H1 (cell line): ENCODE measurements at regions not wholly inside any gene's neighbourhood (a gene's known extent, or its start where the extent isn't known, plus 50 kb on each side); places are given as distances from the start of the nearest gene placed in this dataset.

ENCODE experiments used
- CTCF ChIA-PET: fragments of 300-600 bp; sonication (Branson Sonifier 250); formaldehyde crosslinking; loops from one replicate; lab custom pipeline; 2021; ENCODE audit not compliant: partially characterized antibody; lab: Charles Lee
- POLR2A ChIA-PET: fragments of 300-600 bp; sonication (Branson Sonifier 250); formaldehyde crosslinking; loops from one replicate; lab custom pipeline; 2021; ENCODE audit warnings: inconsistent platforms; ENCODE audit not compliant: partially characterized antibody; lab: Charles Lee
- DNase-seq, 2 experiments: peaks; one replicate each; pipeline versions ENCODE4 v3.0.0 to v3.0.0-alpha.2; 2010 to 2022; ENCODE audit warnings: low spot score in 2 of 2, low read depth in 1 of 2, mixed read lengths in 1 of 2
- FAIRE-seq: peaks from 2 replicates; lab custom pipeline; 2011; peaks lifted over from hg19 to GRCh38; lab: Jason Lieb, UNC
- H2AFZ ChIP-seq: 2 replicates; pipeline ENCODE4 v1.8.1; 2012; ENCODE audit warnings: low read length, inconsistent platforms
- H2AK5ac ChIP-seq: 2 replicates; pipeline ENCODE4 v1.6.1; 2013; ENCODE audit warnings: low read depth, low read length
- H2BK120ac ChIP-seq: replicated peaks from 2 replicates; pipeline ENCODE3; 2013; ENCODE audit warnings: low read depth, low read length, inconsistent platforms
- H2BK12ac ChIP-seq: 2 replicates; pipeline ENCODE4 v1.6.1; 2013; ENCODE audit warnings: low read depth, low read length
- H2BK15ac ChIP-seq: 2 replicates; pipeline ENCODE4 v1.6.1; 2013; ENCODE audit warnings: low read length
- H2BK20ac ChIP-seq: 2 replicates; pipeline ENCODE4 v1.6.1; 2013; ENCODE audit warnings: low read length
- H2BK5ac ChIP-seq: 2 replicates; pipeline ENCODE4 v1.6.1; 2013; ENCODE audit warnings: low read depth, low read length
- H3K14ac ChIP-seq: 2 replicates; pipeline ENCODE4 v1.6.1; 2013; ENCODE audit warnings: inconsistent platforms; ENCODE audit not compliant: insufficient read length
- H3K18ac ChIP-seq: 2 replicates; pipeline ENCODE4 v1.6.1; 2013; ENCODE audit warnings: low read length; ENCODE audit errors: extremely low read depth
- H3K23ac ChIP-seq: 2 replicates; pipeline ENCODE4 v1.6.1; 2013; ENCODE audit warnings: inconsistent platforms; ENCODE audit not compliant: insufficient read length
- H3K23me2 ChIP-seq: 2 replicates; pipeline ENCODE4 v1.6.1; 2013; ENCODE audit warnings: low read depth, low read length
- H3K27ac ChIP-seq: 2 replicates; pipeline ENCODE4 v1.6.1; 2011; ENCODE audit warnings: low read depth, low read length, inconsistent platforms
- H3K27me3 ChIP-seq, 4 experiments: replicated peaks in 1 of 4; 1 replicate in 1 of 4; 2 replicates in 3 of 4; pipeline versions ENCODE4 v1.6.1 to v1.8.1; 2011 to 2013; ENCODE audit warnings: low read length in 3 of 4, mild to moderate bottlenecking in 3 of 4, inconsistent platforms in 2 of 4, mixed read lengths in 2 of 4, moderate library complexity in 1 of 4; ENCODE audit not compliant: control insufficient read depth in 3 of 4, insufficient read depth in 3 of 4; ENCODE audit errors: extremely low read depth in 1 of 4
- H3K36me3 ChIP-seq, 4 experiments: 2 replicates each; pipeline versions ENCODE4 v1.6.1 to v1.8.1; 2011 to 2013; ENCODE audit warnings: mild to moderate bottlenecking in 4 of 4, low read length in 3 of 4, moderate library complexity in 2 of 4, control low read depth in 1 of 4, inconsistent platforms in 1 of 4; ENCODE audit not compliant: insufficient read depth in 4 of 4, control insufficient read depth in 2 of 4
- H3K4ac ChIP-seq: replicated peaks from 2 replicates; pipeline ENCODE3; 2013; ENCODE audit warnings: low read length, low read depth, mixed read lengths, inconsistent platforms; ENCODE audit not compliant: insufficient read length
- H3K4me1 ChIP-seq, 4 experiments: replicated peaks in 1 of 4; 1 replicate in 1 of 4; 2 replicates in 3 of 4; pipeline versions ENCODE4 v1.6.1 to v1.8.1; 2011 to 2013; ENCODE audit warnings: low read length in 3 of 4, inconsistent platforms in 2 of 4, mixed read lengths in 1 of 4; ENCODE audit not compliant: insufficient read depth in 4 of 4, control insufficient read depth in 3 of 4
- H3K4me2 ChIP-seq, 2 experiments: 2 replicates each; pipeline versions ENCODE4 v1.6.1 to v1.8.1; 2011 to 2013; ENCODE audit warnings: low read depth in 2 of 2, low read length in 2 of 2, control low read depth in 1 of 2, inconsistent platforms in 1 of 2, mild to moderate bottlenecking in 1 of 2; ENCODE audit not compliant: insufficient read depth in 1 of 2
- H3K4me3 ChIP-seq, 4 experiments: fragments of 200-600, 300-600 bp in 1 of 4; sonication (generic), shearing (Covaris generic), sonication (Bioruptor Twin) in 1 of 4; 2 replicates each; pipeline versions ENCODE4 v1.5.1 to v1.8.1; 2011 to 2016; ENCODE audit warnings: low read length in 4 of 4, low read depth in 3 of 4, control low read depth in 2 of 4, inconsistent platforms in 2 of 4, mild to moderate bottlenecking in 2 of 4, mixed read lengths in 1 of 4, moderate library complexity in 1 of 4; ENCODE audit not compliant: insufficient read depth in 2 of 4; ENCODE audit errors: extremely low read depth in 1 of 4
- H3K56ac ChIP-seq: replicated peaks from 2 replicates; pipeline ENCODE3; 2013; ENCODE audit warnings: low read depth, mild to moderate bottlenecking, mixed read lengths, low read length, inconsistent platforms; ENCODE audit not compliant: insufficient read length
- H3K79me1 ChIP-seq: 2 replicates; pipeline ENCODE4 v1.6.1; 2013; ENCODE audit warnings: low read depth, low read length, control low read depth
- H3K79me2 ChIP-seq, 2 experiments: 2 replicates each; pipeline versions ENCODE4 v1.6.1 to v1.8.1; 2012 to 2013; ENCODE audit warnings: low read length in 2 of 2, mild to moderate bottlenecking in 2 of 2, inconsistent platforms in 1 of 2; ENCODE audit not compliant: insufficient read depth in 2 of 2, control insufficient read depth in 1 of 2
- H3K9ac ChIP-seq, 4 experiments: replicated peaks in 1 of 4; 1 replicate in 1 of 4; 2 replicates in 3 of 4; pipeline versions ENCODE4 v1.6.1 to v1.8.1; 2011 to 2013; ENCODE audit warnings: low read depth in 3 of 4, low read length in 3 of 4, control low read depth in 2 of 4, mild to moderate bottlenecking in 2 of 4, moderate library complexity in 2 of 4, inconsistent platforms in 1 of 4; ENCODE audit errors: extremely low read depth in 1 of 4
- H3K9me3 ChIP-seq, 2 experiments: 2 replicates each; pipeline versions ENCODE4 v1.6.1 to v1.8.1; 2012 to 2013; ENCODE audit warnings: mild to moderate bottlenecking in 2 of 2, moderate library complexity in 2 of 2, control low read depth in 1 of 2, inconsistent platforms in 1 of 2, low read depth in 1 of 2, low read length in 1 of 2, mixed read lengths in 1 of 2; ENCODE audit not compliant: insufficient read depth in 2 of 2
- H4K20me1 ChIP-seq, 2 experiments: replicated peaks in 1 of 2; 2 replicates each; pipeline versions ENCODE3 to v1.8.1; 2011 to 2013; ENCODE audit warnings: inconsistent platforms in 2 of 2, low read length in 2 of 2, mild to moderate bottlenecking in 1 of 2; ENCODE audit not compliant: insufficient read depth in 2 of 2, control insufficient read depth in 1 of 2
- H4K5ac ChIP-seq: 2 replicates; pipeline ENCODE4 v1.6.1; 2013; ENCODE audit warnings: low read length, low read depth, mixed read lengths, inconsistent platforms; ENCODE audit not compliant: insufficient read length
- H4K8ac ChIP-seq: 2 replicates; pipeline ENCODE4 v1.8.0; 2013; ENCODE audit warnings: mild to moderate bottlenecking, moderate library complexity, low read length, inconsistent platforms; ENCODE audit not compliant: insufficient read depth; ENCODE audit errors: extremely low read depth
- H4K91ac ChIP-seq: replicated peaks from 2 replicates; pipeline ENCODE3; 2013; ENCODE audit warnings: low read length, mixed read lengths, inconsistent platforms; ENCODE audit not compliant: insufficient read length
- ATF3 ChIP-seq: IDR thresholded peaks from 2 replicates; pipeline ENCODE4 v1.6.1; 2011; ENCODE audit warnings: low read depth, mild to moderate bottlenecking, low read length; ENCODE audit not compliant: insufficient read depth
- HDAC6 ChIP-seq: IDR thresholded peaks from one replicate; pipeline ENCODE4 v1.7.1; 2012; ENCODE audit warnings: low read depth, mild to moderate bottlenecking, inconsistent platforms, low read length, moderate library complexity
- JUND ChIP-seq: IDR thresholded peaks from 2 replicates; pipeline ENCODE4 v1.6.1; 2011; ENCODE audit warnings: mild to moderate bottlenecking, improper control_type of control experiment, low read length
- SIN3A ChIP-seq, 2 experiments: IDR thresholded peaks in 1 of 2; conservative IDR thresholded peaks in 1 of 2; 2 replicates each; pipeline ENCODE4 v1.6.1; 2011 to 2012; ENCODE audit warnings: low read length in 2 of 2, improper control_type of control experiment in 1 of 2, low read depth in 1 of 2, mild to moderate bottlenecking in 1 of 2
- SIRT6 ChIP-seq: IDR thresholded peaks from one replicate; pipeline ENCODE4 v1.7.1; 2012; ENCODE audit warnings: low read length, inconsistent platforms
- TCF12 ChIP-seq: IDR thresholded peaks from 2 replicates; pipeline ENCODE4 v1.6.1; 2011; ENCODE audit warnings: low read depth, mild to moderate bottlenecking, low read length
- TEAD4 ChIP-seq: IDR thresholded peaks from 2 replicates; pipeline ENCODE4 v1.6.1; 2012; ENCODE audit warnings: low read depth, low read length, inconsistent platforms, mixed read lengths
- ZNF274 ChIP-seq: IDR thresholded peaks from 2 replicates; pipeline ENCODE4 v1.7.0; 2012; ENCODE audit warnings: low read length, borderline replicate concordance; ENCODE audit errors: extremely low read depth
- WGBS, 2 experiments: shearing (Covaris generic) in 1 of 2; methylation state at CpG; one replicate each; pipeline versions ENCODE4 v1.1.6 to v1.1.7; 2013 to 2015; ENCODE audit warnings: low lambda C conversion rate in 2 of 2, mixed read lengths in 2 of 2, inconsistent platforms in 1 of 2, low coverage in 1 of 2, missing lambda C conversion rate in 1 of 2; ENCODE audit not compliant: insufficient replicate concordance in 2 of 2, insufficient coverage in 1 of 2, insufficient read length in 1 of 2; ENCODE audit errors: extremely low coverage in 1 of 2, missing lambda C conversion rate in 1 of 2; 5-methylcytosine and 5-hydroxymethylcytosine counted together

- Histone ChIP-seq H4K8ac (no peak overlapping the region), H3K23ac (no peak overlapping the region), H2BK15ac (no peak overlapping the region), H3K79me1 (no peaks in the 10 kb centered on the region), H2AK5ac (no peak overlapping the region), H3K14ac (no peak overlapping the region), H3K23me2 (no peaks in the 10 kb centered on the region), H2BK5ac (no peak overlapping the region), H3K27ac (no peak overlapping the region), H3K36me3 (no peaks in the 10 kb centered on the region), H3K4me3 (no peak overlapping the region), H2BK120ac (no peak overlapping the region), H4K20me1 (no peaks in the 10 kb centered on the region), H3K27me3 (no peaks in the 10 kb centered on the region), H3K18ac (no peak overlapping the region), H2BK12ac (no peak overlapping the region), H2AFZ (no peak overlapping the region), H3K56ac (no peak overlapping the region), H3K4me1 (no peaks in the 10 kb centered on the region), H3K79me2 (no peaks in the 10 kb centered on the region), H3K9ac (no peak overlapping the region), H2BK20ac (no peak overlapping the region), H4K91ac (no peak overlapping the region), H4K5ac (no peak overlapping the region), H3K9me3 (no peaks in the 10 kb centered on the region), H3K4ac (no peak overlapping the region), H3K4me2 (no peak overlapping the region)
- no peak for DNase-seq
- WGBS, 2 experiments = 83% methylated on average over 4 of the region's 4 CpGs; no CpG with 5 or more reads in 1 of the 2 experiments
- ChIA-PET POLR2A (no interaction called here), CTCF (interaction anchor here (1.5 kb wide), 1 partner anchor 9 kb away, joined by 5 read pairs; no protein-coding TSS in a partner anchor)
- TF ChIP-seq TCF12 (no peak), SIRT6 (no peak), HDAC6 (no peak), ZNF274 (no peak), TEAD4 (no peak), SIN3A (conservative IDR thresholded peaks at IDR 0.05 in 1 of 2, IDR thresholded peaks at IDR 0.05 in 1 of 2; ENCODE audit: low read depth in 1 of 2, low read length in 2 of 2) (no peak), ATF3 (no peak), JUND (no peak)
- no peak for FAIRE-seq
These were observed 124.2 kb downstream of the GNAT3 start for GRCh38 chr7:80387634-80388193.
